ENCODE measurements at regions not wholly inside any gene's neighbourhood (a gene's known extent, or its start where the extent isn't known, plus 50 kb on each side); places are given as distances from the start of the nearest gene placed in this dataset.

- TF ChIP-seq E2F6 (IDR thresholded peaks at IDR 0.05) (no peak), CREB1 (IDR thresholded peaks at IDR 0.05) (no peak), CTBP2 (IDR thresholded peaks at IDR 0.05; ENCODE audit: borderline replicate concordance, insufficient read depth, insufficient read length, low read length) (no peak)
Observed at GRCh38 chr5:7047511-7048261, 334.5 kb downstream of the TENT4A start (continued).

Measured in H1 (cell line).